ENCODE measurements at regions not wholly inside any gene's neighbourhood (a gene's known extent, or its start where the extent isn't known, plus 50 kb on each side); places are given as distances from the start of the nearest gene placed in this dataset.

GRCh38 chrX:4925911-4926310 is 1212.5 kb upstream of the PRKX start:
- Mint-ChIP-seq H3K4me3 (no peak overlapping the region), H3K36me3 (ENCODE audit: low read depth) (no peaks in the 10 kb centered on the region), H3K27me3 (no peaks in the 10 kb centered on the region), H3K27ac (no peak overlapping the region), H3K9me3 (peaks cover 3% of the 10 kb centered on the region), H3K4me1 (ENCODE audit: low read depth) (no peaks in the 10 kb centered on the region)
- intact Hi-C loops (cut with micrococcal nuclease) = no loop called here
- ATAC-seq (no peak), DNase-seq (no peak)
- CTCF ChIA-PET = no interaction called here
- POLR2A ChIA-PET = no interaction called here
- no peak for TF ChIP-seq CTCF (IDR thresholded peaks at IDR 0.05)

- no peaks in the 10 kb centered on the region for H3K27me3 Mint-ChIP-seq
- TF ChIP-seq CTCF (IDR thresholded peaks at IDR 0.05) = no peak
- intact Hi-C loops (cut with micrococcal nuclease) = no loop called here
Observed at GRCh38 chrX:4909348-4909747, 1195.9 kb upstream of the PRKX start.

GRCh38 chrX:4905576-4905975 is 1192.1 kb upstream of the PRKX start:
- Mint-ChIP-seq H3K27ac (no peak overlapping the region), H3K27me3 (no peaks in the 10 kb centered on the region), H3K4me3 (no peak overlapping the region), H3K36me3 (ENCODE audit: low read depth) (no peaks in the 10 kb centered on the region), H3K4me1 (ENCODE audit: low read depth) (no peaks in the 10 kb centered on the region), H3K9me3 (no peaks in the 10 kb centered on the region)
- no peak for DNase-seq
- intact Hi-C loops (cut with micrococcal nuclease) = no loop called here
- TF ChIP-seq CTCF (IDR thresholded peaks at IDR 0.05) = no peak
- ChIA-PET POLR2A (no interaction called here), CTCF (no interaction called here)
- ATAC-seq = no peak

More at GRCh38 chrX:4909348-4909747, 1195.9 kb upstream of the PRKX start:
- no peaks in the 10 kb centered on the region for H3K9me3 Mint-ChIP-seq
- CTCF ChIA-PET = no interaction called here
- DNase-seq = no peak
- no peak overlapping the region for H3K27ac Mint-ChIP-seq
- no peaks in the 10 kb centered on the region for H3K4me1 Mint-ChIP-seq (ENCODE audit: low read depth)
- no peak for ATAC-seq
- no peak overlapping the region for H3K4me3 Mint-ChIP-seq
- POLR2A ChIA-PET = no interaction called here
- H3K36me3 Mint-ChIP-seq (ENCODE audit: low read depth) = no peaks in the 10 kb centered on the region

GRCh38 chrX:4881277-4881676 is 1167.8 kb upstream of the PRKX start:
- Mint-ChIP-seq H3K36me3 (ENCODE audit: low read depth) (no peaks in the 10 kb centered on the region), H3K27me3 (no peaks in the 10 kb centered on the region), H3K9me3 (no peaks in the 10 kb centered on the region), H3K4me1 (ENCODE audit: low read depth) (no peaks in the 10 kb centered on the region), H3K4me3 (no peak overlapping the region), H3K27ac (no peak overlapping the region)
- ChIA-PET POLR2A (no interaction called here), CTCF (no interaction called here)
- TF ChIP-seq CTCF (IDR thresholded peaks at IDR 0.05) = no peak
- ATAC-seq = no peak
- intact Hi-C loops (cut with micrococcal nuclease) = no loop called here
- DNase-seq = no peak

- Mint-ChIP-seq H3K4me1 (ENCODE audit: low read depth) (no peaks in the 10 kb centered on the region), H3K36me3 (ENCODE audit: low read depth) (no peaks in the 10 kb centered on the region), H3K4me3 (no peak overlapping the region), H3K27ac (no peak overlapping the region), H3K27me3 (no peaks in the 10 kb centered on the region), H3K9me3 (peaks cover 2% of the 10 kb centered on the region)
- intact Hi-C loops (cut with micrococcal nuclease) = no loop called here
- ChIA-PET POLR2A (no interaction called here), CTCF (no interaction called here)
- ATAC-seq (no peak), DNase-seq (no peak)
- no peak for TF ChIP-seq CTCF (IDR thresholded peaks at IDR 0.05)
Observed at GRCh38 chrX:4878640-4879039, 1165.2 kb upstream of the PRKX start.
